IMR-90 (cell line): ENCODE measurements at regions not wholly inside any gene's neighbourhood (a gene's known extent, or its start where the extent isn't known, plus 50 kb on each side); places are given as distances from the start of the nearest gene placed in this dataset.

Experiments used
- ATAC-seq: fragments of 200-7000 bp; cut with Tn5 transposase; 2 replicates; pipeline ENCODE4 v1.9.1; 2020; ENCODE audit warnings: low read depth, mild to moderate bottlenecking, moderate library complexity
- BruUV-seq: library from RNA; stranded (reverse); fragments of 400-500 nt; replicated peaks from 2 replicates; lab custom pipeline; 2021; lab: Mats Ljungman, UMichigan
- CTCF ChIA-PET: fragments of 300-600 bp; formaldehyde crosslinking; extraction: SDS; loops from one replicate; lab custom pipeline; 2021; ENCODE audit warnings: antibody characterized with exemption; lab: Yijun Ruan, JAX
- POLR2A ChIA-PET: fragments of 300-600 bp; sonication (Branson Sonifier 250); formaldehyde crosslinking; loops from one replicate; lab custom pipeline; 2022; ENCODE audit warnings: antibody characterized with exemption; ENCODE audit not compliant: unreplicated experiment; lab: Charles Lee
- DNase-seq: peaks from one replicate; pipeline ENCODE4 v3.0.0; 2013
- H2AFZ ChIP-seq: replicated peaks from 2 replicates; pipeline ENCODE3; 2013; ENCODE audit warnings: low read length, mild to moderate bottlenecking; ENCODE audit not compliant: poor library complexity
- H2AK5ac ChIP-seq: 2 replicates; pipeline ENCODE4 v1.6.1; 2013; ENCODE audit warnings: low read depth, low read length, inconsistent platforms
- H2AK9ac ChIP-seq: replicated peaks from 2 replicates; pipeline ENCODE3; 2013; ENCODE audit warnings: mild to moderate bottlenecking, low read depth, low read length, moderate library complexity; ENCODE audit not compliant: poor library complexity
- H2BK120ac ChIP-seq: 2 replicates; pipeline ENCODE4 v1.6.1; 2013; ENCODE audit warnings: low read depth, low read length, inconsistent platforms
- H2BK15ac ChIP-seq: 3 replicates; pipeline ENCODE4 v1.6.1; 2013; ENCODE audit warnings: low read depth, low read length, inconsistent platforms
- H2BK20ac ChIP-seq: 2 replicates; pipeline ENCODE4 v1.6.1; 2013; ENCODE audit warnings: low read depth, mild to moderate bottlenecking, inconsistent platforms, low read length, moderate library complexity
- H2BK5ac ChIP-seq: 2 replicates; pipeline ENCODE4 v1.6.1; 2013; ENCODE audit warnings: mild to moderate bottlenecking, low read depth, low read length, inconsistent platforms; ENCODE audit not compliant: poor library complexity, severe bottlenecking
- H3K14ac ChIP-seq: replicated peaks from 2 replicates; pipeline ENCODE4 v1.6.1; 2013; ENCODE audit warnings: low read depth, low read length, inconsistent platforms
- H3K18ac ChIP-seq: 2 replicates; pipeline ENCODE4 v1.6.1; 2013; ENCODE audit warnings: low read depth, low read length, control low read depth
- H3K23ac ChIP-seq: 2 replicates; pipeline ENCODE4 v1.6.1; 2013; ENCODE audit warnings: low read depth, low read length, inconsistent platforms
- H3K27ac ChIP-seq: 2 replicates; pipeline ENCODE4 v1.5.1; 2013; ENCODE audit warnings: mild to moderate bottlenecking, control low read depth, low read length; ENCODE audit not compliant: insufficient read depth
- H3K27me3 ChIP-seq: 2 replicates; pipeline ENCODE4 v1.6.1; 2013; ENCODE audit warnings: low read length; ENCODE audit not compliant: control insufficient read depth, insufficient read depth
- H3K36me3 ChIP-seq: 2 replicates; pipeline ENCODE4 v1.6.1; 2013; ENCODE audit warnings: low read length, mixed read lengths; ENCODE audit not compliant: control insufficient read depth, insufficient read depth
- H3K4ac ChIP-seq: 2 replicates; pipeline ENCODE4 v1.6.1; 2013; ENCODE audit warnings: low read depth, low read length, inconsistent platforms
- H3K4me1 ChIP-seq: 2 replicates; pipeline ENCODE4 v1.6.1; 2013; ENCODE audit warnings: low read length, mixed read lengths; ENCODE audit not compliant: control insufficient read depth, insufficient read depth
- H3K4me2 ChIP-seq: 2 replicates; pipeline ENCODE4 v1.6.1; 2013; ENCODE audit warnings: low read depth, mild to moderate bottlenecking, control low read depth, low read length, moderate library complexity
- H3K4me3 ChIP-seq: 2 replicates; pipeline ENCODE4 v1.5.1; 2013; ENCODE audit warnings: low read depth, mild to moderate bottlenecking, control low read depth, low read length, moderate library complexity; ENCODE audit not compliant: insufficient read depth
- H3K56ac ChIP-seq: 2 replicates; pipeline ENCODE4 v1.6.1; 2013; ENCODE audit warnings: low read length, inconsistent platforms; ENCODE audit not compliant: insufficient read depth; ENCODE audit errors: extremely low read depth
- H3K79me1 ChIP-seq, 2 experiments: 2 replicates each; pipeline ENCODE4 v1.6.1; 2013; ENCODE audit warnings: low read length in 2 of 2, inconsistent platforms in 1 of 2, low read depth in 1 of 2
- H3K9ac ChIP-seq: 2 replicates; pipeline ENCODE4 v1.6.1; 2013; ENCODE audit warnings: low read depth, low read length, control low read depth
- H3K9me1 ChIP-seq: 2 replicates; pipeline ENCODE4 v1.6.1; 2013; ENCODE audit warnings: low read length, inconsistent platforms; ENCODE audit not compliant: insufficient read depth
- H3K9me3 ChIP-seq: 2 replicates; pipeline ENCODE4 v1.6.1; 2013; ENCODE audit warnings: low read length; ENCODE audit not compliant: control insufficient read depth, insufficient read depth
- H4K20me1 ChIP-seq: 2 replicates; pipeline ENCODE4 v1.6.1; 2013; ENCODE audit warnings: low read length, inconsistent platforms; ENCODE audit not compliant: insufficient read depth
- H4K5ac ChIP-seq: 2 replicates; pipeline ENCODE4 v1.6.1; 2013; ENCODE audit warnings: mild to moderate bottlenecking, low read depth, low read length, control low read depth
- H4K8ac ChIP-seq, 2 experiments: 2 replicates each; pipeline ENCODE4 v1.6.1; 2013; ENCODE audit warnings: low read depth in 2 of 2, low read length in 2 of 2, control low read depth in 1 of 2, inconsistent platforms in 1 of 2
- H4K91ac ChIP-seq: 2 replicates; pipeline ENCODE4 v1.6.1; 2013; ENCODE audit warnings: low read depth, low read length, inconsistent platforms; ENCODE audit not compliant: insufficient read depth
- BHLHE40 ChIP-seq: fragments of 150-350 bp; IDR thresholded peaks from 2 replicates; pipeline ENCODE4 v1.6.1; 2016; ENCODE audit warnings: mild to moderate bottlenecking, low read depth, low read length
- CEBPB ChIP-seq: IDR thresholded peaks from 2 replicates; pipeline ENCODE4 v1.6.1; 2012; ENCODE audit warnings: low read depth, low read length, improper control_type of control experiment
- CHD1 ChIP-seq: IDR thresholded peaks from 2 replicates; pipeline ENCODE4 v1.6.1; 2012; ENCODE audit warnings: low read depth, low read length, improper control_type of control experiment
- FOS ChIP-seq: fragments of 150-350 bp; IDR thresholded peaks from 2 replicates; pipeline ENCODE4 v1.6.1; 2016; ENCODE audit warnings: low read depth, low read length
- MAFK ChIP-seq: IDR thresholded peaks from 2 replicates; pipeline ENCODE4 v1.6.1; 2012; ENCODE audit warnings: low read depth, low read length, improper control_type of control experiment
- MAZ ChIP-seq: IDR thresholded peaks from 2 replicates; pipeline ENCODE4 v1.6.1; 2012; ENCODE audit warnings: low read depth, mild to moderate bottlenecking, low read length, improper control_type of control experiment, moderate library complexity, borderline replicate concordance
- MXI1 ChIP-seq: IDR thresholded peaks from 2 replicates; pipeline ENCODE4 v1.6.1; 2012; ENCODE audit warnings: low read depth, mild to moderate bottlenecking, low read length, moderate library complexity, borderline replicate concordance
- NFE2L2 ChIP-seq: fragments of 150-350 bp; IDR thresholded peaks from 2 replicates; pipeline ENCODE4 v1.6.1; 2016; ENCODE audit warnings: low read depth, mild to moderate bottlenecking, low read length
- POLR2A ChIP-seq: IDR thresholded peaks from 2 replicates; pipeline ENCODE4 v1.6.1; 2012; ENCODE audit warnings: mild to moderate bottlenecking, low read depth, low read length
- RAD21 ChIP-seq: IDR thresholded peaks from 2 replicates; pipeline ENCODE4 v1.6.1; 2012; ENCODE audit warnings: low read length, improper control_type of control experiment
- RCOR1 ChIP-seq: IDR thresholded peaks from 2 replicates; pipeline ENCODE4 v1.6.1; 2012; ENCODE audit warnings: mild to moderate bottlenecking, low read length, improper control_type of control experiment; ENCODE audit not compliant: insufficient replicate concordance
- RFX5 ChIP-seq: IDR thresholded peaks from 2 replicates; pipeline ENCODE4 v1.8.0; 2012; ENCODE audit warnings: low read depth, mild to moderate bottlenecking, low read length, moderate library complexity
- SMC3 ChIP-seq: fragments of 150-350 bp; IDR thresholded peaks from 2 replicates; pipeline ENCODE4 v1.6.1; 2016; ENCODE audit warnings: low read depth, mild to moderate bottlenecking, antibody characterized with exemption, low read length, moderate library complexity
- WGBS, 2 experiments: methylation state at CpG; one replicate each; pipeline versions ENCODE4 v1.1.5 to v1.1.7; 2013; ENCODE audit warnings: missing lambda C conversion rate in 2 of 2; ENCODE audit not compliant: insufficient read length in 1 of 2; ENCODE audit errors: extremely low coverage in 2 of 2; 5-methylcytosine and 5-hydroxymethylcytosine counted together
- dilution Hi-C: fragments of 300-500 bp; cut with HindIII; formaldehyde crosslinking; loops from one replicate; pipeline ENCODE4 v1.14.3; 2018; ENCODE audit warnings: low sequenced_read_pairs; ENCODE audit not compliant: unreplicated experiment
- in situ Hi-C: fragments of 300-500 bp; cut with MboI; formaldehyde crosslinking; loops from 3 replicates; pipeline ENCODE4 v1.14.3; 2019; ENCODE audit warnings: low sequenced_read_pairs, inconsistent platforms, mixed read lengths
- intact Hi-C: fragments of 100-400 bp; cut with micrococcal nuclease; formaldehyde crosslinking; loops from 2 replicates; pipeline ENCODE4 v1.10.0; 2022
- TF ChIP-seq, protein P1 (sequence below): fragments of 150-350 bp; IDR thresholded peaks from 2 replicates; pipeline ENCODE4 v1.6.1; 2016; ENCODE audit warnings: low read depth, mild to moderate bottlenecking, low read length, moderate library complexity, borderline replicate concordance
- TF ChIP-seq, protein P2 (sequence below): conservative IDR thresholded peaks from 2 replicates; pipeline ENCODE4 v1.5.1; 2012; ENCODE audit warnings: mild to moderate bottlenecking, low read depth, low read length, improper control_type of control experiment
- TF ChIP-seq, protein P3 (sequence below): fragments of 150-350 bp; IDR thresholded peaks from 2 replicates; pipeline ENCODE4 v1.6.1; 2017; ENCODE audit warnings: mild to moderate bottlenecking, antibody characterized with exemption, low read length, low read depth

DNA sequence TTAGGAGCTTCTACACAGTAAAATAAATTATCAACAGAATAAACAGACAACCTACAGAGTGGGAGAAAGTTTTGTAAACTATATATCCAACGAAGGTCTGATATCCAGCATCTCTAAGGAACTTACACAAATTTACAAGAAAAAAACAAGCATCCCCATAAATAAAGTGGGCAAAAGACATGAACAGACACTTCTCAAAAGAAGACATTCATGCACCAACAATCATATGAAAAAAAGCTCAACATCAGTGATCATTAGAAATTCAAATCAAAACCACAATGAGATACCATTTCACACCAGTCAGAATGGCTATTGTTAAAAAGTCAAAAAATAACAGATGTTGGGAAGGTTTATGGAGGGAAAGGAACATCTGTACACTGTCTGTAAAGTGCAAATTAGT is 526.4 kb upstream of the CAMK1G start:
- Histone ChIP-seq H2AFZ (no peak overlapping the region), H2BK20ac (no peak overlapping the region), H3K18ac (no peak overlapping the region), H4K20me1 (no peaks in the 10 kb centered on the region), H3K79me1 (no peaks in the 10 kb centered on the region), H3K9me1 (no peaks in the 10 kb centered on the region), H3K4me2 (no peak overlapping the region), H3K27me3 (no peaks in the 10 kb centered on the region), H4K5ac (no peak overlapping the region), H3K9ac (no peak overlapping the region), H3K4me3 (no peak overlapping the region), H3K56ac (no peak overlapping the region), H2BK15ac (no peak overlapping the region), H4K91ac (no peak overlapping the region), H2AK5ac (no peak overlapping the region), H3K4ac (no peak overlapping the region), H3K14ac (no peak overlapping the region), H4K8ac (no peak overlapping the region), H3K36me3 (no peaks in the 10 kb centered on the region), H2BK5ac (no peak overlapping the region), H2BK120ac (no peak overlapping the region), H3K23ac (no peak overlapping the region), H2AK9ac (no peak overlapping the region), H3K4me1 (no peaks in the 10 kb centered on the region), H3K27ac (no peak overlapping the region), H3K9me3 (0 out of 2 replicates have a peak, but pooled peaks cover 2% of the 10 kb centered on the region)
- in situ Hi-C loops: no loop called here
- TF ChIP-seq MXI1 (no peak), NFE2L2 (no peak), RAD21 (no peak), CHD1 (no peak), FOS (no peak), POLR2A (no peak), RCOR1 (no peak), CEBPB (no peak), RFX5 (no peak), MAZ (no peak), SMC3 (no peak), MAFK (no peak), BHLHE40 (no peak)
- TF ChIP-seq, protein P1, sequence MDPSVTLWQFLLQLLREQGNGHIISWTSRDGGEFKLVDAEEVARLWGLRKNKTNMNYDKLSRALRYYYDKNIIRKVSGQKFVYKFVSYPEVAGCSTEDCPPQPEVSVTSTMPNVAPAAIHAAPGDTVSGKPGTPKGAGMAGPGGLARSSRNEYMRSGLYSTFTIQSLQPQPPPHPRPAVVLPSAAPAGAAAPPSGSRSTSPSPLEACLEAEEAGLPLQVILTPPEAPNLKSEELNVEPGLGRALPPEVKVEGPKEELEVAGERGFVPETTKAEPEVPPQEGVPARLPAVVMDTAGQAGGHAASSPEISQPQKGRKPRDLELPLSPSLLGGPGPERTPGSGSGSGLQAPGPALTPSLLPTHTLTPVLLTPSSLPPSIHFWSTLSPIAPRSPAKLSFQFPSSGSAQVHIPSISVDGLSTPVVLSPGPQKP: no peak
- TF ChIP-seq, protein P2, sequence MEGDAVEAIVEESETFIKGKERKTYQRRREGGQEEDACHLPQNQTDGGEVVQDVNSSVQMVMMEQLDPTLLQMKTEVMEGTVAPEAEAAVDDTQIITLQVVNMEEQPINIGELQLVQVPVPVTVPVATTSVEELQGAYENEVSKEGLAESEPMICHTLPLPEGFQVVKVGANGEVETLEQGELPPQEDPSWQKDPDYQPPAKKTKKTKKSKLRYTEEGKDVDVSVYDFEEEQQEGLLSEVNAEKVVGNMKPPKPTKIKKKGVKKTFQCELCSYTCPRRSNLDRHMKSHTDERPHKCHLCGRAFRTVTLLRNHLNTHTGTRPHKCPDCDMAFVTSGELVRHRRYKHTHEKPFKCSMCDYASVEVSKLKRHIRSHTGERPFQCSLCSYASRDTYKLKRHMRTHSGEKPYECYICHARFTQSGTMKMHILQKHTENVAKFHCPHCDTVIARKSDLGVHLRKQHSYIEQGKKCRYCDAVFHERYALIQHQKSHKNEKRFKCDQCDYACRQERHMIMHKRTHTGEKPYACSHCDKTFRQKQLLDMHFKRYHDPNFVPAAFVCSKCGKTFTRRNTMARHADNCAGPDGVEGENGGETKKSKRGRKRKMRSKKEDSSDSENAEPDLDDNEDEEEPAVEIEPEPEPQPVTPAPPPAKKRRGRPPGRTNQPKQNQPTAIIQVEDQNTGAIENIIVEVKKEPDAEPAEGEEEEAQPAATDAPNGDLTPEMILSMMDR: no peak
- TF ChIP-seq, protein P3, sequence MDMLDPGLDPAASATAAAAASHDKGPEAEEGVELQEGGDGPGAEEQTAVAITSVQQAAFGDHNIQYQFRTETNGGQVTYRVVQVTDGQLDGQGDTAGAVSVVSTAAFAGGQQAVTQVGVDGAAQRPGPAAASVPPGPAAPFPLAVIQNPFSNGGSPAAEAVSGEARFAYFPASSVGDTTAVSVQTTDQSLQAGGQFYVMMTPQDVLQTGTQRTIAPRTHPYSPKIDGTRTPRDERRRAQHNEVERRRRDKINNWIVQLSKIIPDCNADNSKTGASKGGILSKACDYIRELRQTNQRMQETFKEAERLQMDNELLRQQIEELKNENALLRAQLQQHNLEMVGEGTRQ: no peak
- intact Hi-C loops: no loop called here
- ChIA-PET CTCF (no interaction called here), POLR2A (no interaction called here)
- ATAC-seq (no peak), DNase-seq (no peak)
- dilution Hi-C loops: no loop called here
- BruUV-seq: no TSS peak
- WGBS, 2 experiments: no CpG with 5 or more reads among the region's 1 CpG
